RWPE1 (cell line): ENCODE measurements at regions not wholly inside any gene's neighbourhood (a gene's known extent, or its start where the extent isn't known, plus 50 kb on each side); places are given as distances from the start of the nearest gene placed in this dataset.

Source experiments
- CTCF ChIA-PET: fragments of 350-600 bp; sonication (Branson Sonifier 250); formaldehyde crosslinking; extraction: SDS; loops from one replicate; lab custom pipeline; 2021; lab: Yijun Ruan, JAX
- POLR2A ChIA-PET: fragments of 400-600 bp; formaldehyde crosslinking; extraction: SDS; loops from one replicate; lab custom pipeline; 2020; ENCODE audit warnings: antibody characterized with exemption; ENCODE audit not compliant: low non-redundant PET; lab: Yijun Ruan, JAX
- DNase-seq: peaks from one replicate; pipeline ENCODE4 v3.0.0; 2012; ENCODE audit warnings: low spot score
- H3K27ac ChIP-seq: fragments of 450-650 bp; 2 replicates; pipeline ENCODE4 v1.5.1; 2017
- CTCF ChIP-seq: fragments of 450-650 bp; conservative IDR thresholded peaks from 2 replicates; pipeline ENCODE4 v1.5.1; 2017; ENCODE audit warnings: low read depth, mild to moderate bottlenecking

DNA sequence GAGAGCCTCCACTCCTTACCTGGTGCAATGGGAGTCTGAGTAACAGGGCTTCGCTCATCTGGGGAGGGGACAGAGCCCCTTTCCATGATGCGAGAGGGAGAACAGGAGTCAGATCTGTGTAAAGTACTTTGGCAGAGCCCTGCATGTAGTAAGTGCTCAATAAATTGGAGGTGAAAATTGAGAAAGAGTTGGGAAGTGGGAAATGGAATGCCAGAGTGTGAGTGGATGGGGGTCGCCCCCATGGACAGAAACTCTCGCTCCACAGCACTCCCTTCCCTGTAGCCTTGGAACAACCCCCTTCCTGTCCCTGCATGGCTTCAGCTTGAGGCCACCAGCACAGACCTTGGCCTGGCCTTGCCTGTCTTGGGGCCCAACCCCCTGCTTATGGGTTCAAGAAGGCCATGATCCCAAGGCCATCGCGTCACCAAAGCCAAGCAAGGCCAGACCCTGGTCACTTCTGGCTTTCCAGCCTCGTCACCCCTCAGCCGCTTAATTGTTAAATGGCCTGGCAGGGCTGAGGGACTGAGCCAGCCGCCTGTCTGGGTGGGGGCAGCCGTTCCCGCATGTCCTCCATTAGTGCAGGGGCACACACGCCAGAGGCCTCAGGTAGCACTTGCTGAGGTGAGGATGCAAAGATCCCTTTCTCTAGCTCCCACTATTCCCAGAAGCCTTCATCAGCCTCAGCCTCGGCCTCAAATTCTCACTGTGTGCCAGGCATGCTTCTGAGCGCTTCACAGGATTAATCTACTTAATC, 93.7 kb upstream of the PTPN1 start:
- no peak for TF ChIP-seq CTCF
- CTCF ChIA-PET, result interaction anchor here (0.6 kb wide), 2 partner anchors 45 to 55 kb away, joined by 3 read pairs; no protein-coding TSS in a partner anchor
- POLR2A ChIA-PET, result no interaction called here
- no peak for DNase-seq
- peak overlapping the region; percentile 99 for H3K27ac ChIP-seq

DNA sequence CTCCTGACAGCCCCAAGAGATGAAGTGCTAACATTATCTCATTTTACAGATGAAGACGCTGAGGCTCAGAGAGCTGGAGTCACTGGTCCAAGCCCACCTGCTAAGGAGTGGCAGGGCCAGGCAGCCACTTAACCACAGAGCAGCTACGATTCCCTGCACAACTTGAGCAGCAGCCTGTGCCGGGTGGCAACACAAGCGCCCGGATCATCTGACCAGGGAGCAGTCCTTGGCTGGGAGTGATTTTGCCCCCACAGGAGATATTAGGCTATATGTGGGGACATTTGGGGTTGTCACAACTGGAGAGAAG, 93.2 kb upstream of the PTPN1 start:
- DNase-seq, result no peak
- POLR2A ChIA-PET, result no interaction called here
- TF ChIP-seq CTCF, result no peak
- CTCF ChIA-PET, result no interaction called here
- peak overlapping the region; percentile 99 for H3K27ac ChIP-seq

DNA sequence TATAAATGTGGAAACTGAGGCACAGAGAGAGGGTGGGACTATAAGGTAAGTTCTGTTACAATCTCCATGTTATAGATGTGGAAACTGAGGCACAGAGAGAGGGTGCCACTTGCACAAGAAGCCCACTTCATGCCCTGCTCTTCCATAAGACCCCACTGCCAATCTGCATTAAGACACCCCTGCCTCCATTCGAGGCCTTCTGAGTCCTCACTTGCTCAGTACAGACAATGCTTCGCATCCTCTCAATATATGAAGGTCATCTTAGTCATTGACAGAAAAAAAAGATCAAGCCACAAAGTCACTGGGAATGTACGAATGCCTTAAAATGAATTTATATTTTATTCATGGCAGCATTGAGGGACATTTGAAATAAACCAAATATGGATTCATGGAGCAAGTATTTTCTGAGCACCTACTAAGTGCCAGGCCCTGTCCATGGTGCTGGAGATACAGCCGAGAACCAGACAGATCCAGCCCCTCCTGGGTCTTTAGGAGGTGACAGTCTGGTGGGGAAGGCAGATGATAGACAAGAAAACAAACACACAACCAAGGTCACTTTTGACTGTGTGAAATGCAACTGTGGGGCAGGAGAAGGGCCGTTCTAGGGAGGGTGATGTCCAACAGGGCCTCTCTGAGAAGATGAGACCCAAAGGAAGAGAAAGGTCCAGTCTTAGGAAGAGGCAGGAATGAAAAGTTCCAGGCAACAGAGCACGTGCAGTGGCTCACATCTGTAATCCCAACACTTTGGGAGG, 92.5 kb upstream of the PTPN1 start:
- CTCF ChIA-PET, result no interaction called here
- H3K27ac ChIP-seq, result peak overlapping the region; percentile 100
- TF ChIP-seq CTCF, result no peak
- POLR2A ChIA-PET, result no interaction called here
- no peak for DNase-seq

GRCh38 chr20:50418890-50419642, 91.1 kb upstream of the PTPN1 start:
- DNase-seq, result no peak
- ChIA-PET POLR2A (no interaction called here), CTCF (no interaction called here)
- H3K27ac ChIP-seq, result peak overlapping the region; percentile 100
- TF ChIP-seq CTCF, result no peak

- POLR2A ChIA-PET, result no interaction called here
- CTCF ChIA-PET, result no interaction called here
- peak overlapping the region; percentile 100 for H3K27ac ChIP-seq
- DNase-seq, result no peak
- no peak for TF ChIP-seq CTCF
Measured at GRCh38 chr20:50420380-50420779, 89.8 kb upstream of the PTPN1 start.
